GM18505 (cell line): ENCODE measurements at regions not wholly inside any gene's neighbourhood (a gene's known extent, or its start where the extent isn't known, plus 50 kb on each side); places are given as distances from the start of the nearest gene placed in this dataset.
"Not testable (repeated sequence)": the region's sequence is repeated elsewhere in the genome, so short reads cannot be mapped to it uniquely, and the experiment has no call there.

Experiments used
- ATAC-seq: cut with Tn5 transposase; IDR thresholded peaks from one replicate; pipeline ENCODE4 v1.9.1; 2021; ENCODE audit not compliant: unreplicated experiment
- POLR2A ChIP-seq: IDR thresholded peaks from 4 replicates; pipeline ENCODE4 v1.6.1; 2011; ENCODE audit warnings: borderline replicate concordance; ENCODE audit not compliant: insufficient read depth, insufficient read length; ENCODE audit errors: extremely low read depth

DNA sequence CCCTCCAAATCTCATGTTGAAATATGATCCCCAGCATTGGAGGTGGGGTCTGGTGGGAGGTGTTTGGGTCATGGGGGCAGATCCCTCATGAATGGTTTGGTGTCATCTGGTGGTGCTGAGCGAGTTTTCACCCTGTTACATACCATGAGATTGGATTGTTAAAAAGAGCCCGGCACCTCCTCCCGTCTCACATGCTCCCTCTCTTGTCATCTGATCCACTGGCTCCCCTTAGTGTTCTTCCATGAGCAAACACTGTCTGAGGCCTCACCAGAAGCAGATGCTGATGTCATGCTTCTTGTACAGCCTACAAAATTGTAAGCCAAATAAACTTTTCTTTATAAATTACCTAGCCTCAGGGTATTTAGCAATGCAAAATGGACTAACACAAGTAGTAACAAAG, 405.0 kb upstream of the SLC39A10 start:
- no peak for TF ChIP-seq POLR2A
- ATAC-seq, result no peak

DNA sequence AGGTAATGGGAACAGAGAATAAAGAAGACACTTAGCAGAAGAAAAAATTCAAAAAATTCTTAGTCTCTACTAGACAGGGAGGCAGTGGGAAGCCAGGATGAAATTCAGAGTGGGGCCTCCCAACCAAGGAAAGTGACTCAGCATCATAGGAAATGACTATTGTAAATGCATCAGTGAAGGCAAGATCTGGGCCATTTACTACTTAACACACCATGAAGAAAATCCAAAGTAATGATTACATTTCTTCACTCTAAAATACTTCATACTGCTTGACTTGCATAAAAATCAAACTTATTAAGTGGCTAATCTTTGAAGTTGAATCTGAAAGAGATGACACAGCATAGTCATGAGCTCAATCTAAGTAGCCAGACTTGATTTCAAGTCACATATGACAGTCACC, 405.8 kb upstream of the SLC39A10 start:
- TF ChIP-seq POLR2A, result no peak
- ATAC-seq, result no peak

DNA sequence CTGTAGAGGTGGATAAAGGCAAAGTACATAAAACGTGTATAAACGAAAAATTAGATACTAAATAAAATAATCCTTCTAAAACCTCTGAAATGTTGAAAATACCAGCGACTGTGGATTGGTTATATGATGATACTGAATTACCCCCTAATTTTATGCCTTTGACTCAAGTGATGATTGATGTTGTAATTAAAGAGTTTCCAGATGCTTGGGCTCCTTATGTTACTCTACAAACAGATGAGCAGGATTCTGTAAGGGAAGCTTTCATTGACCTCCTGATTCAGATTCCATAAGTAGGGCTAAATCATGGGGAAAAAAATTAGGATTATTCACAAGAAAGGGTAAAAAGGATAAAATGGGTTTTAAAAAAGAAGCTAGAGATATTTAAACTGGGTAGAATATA, 418.2 kb upstream of the SLC39A10 start:
- no peak for ATAC-seq
- no peak for TF ChIP-seq POLR2A

DNA sequence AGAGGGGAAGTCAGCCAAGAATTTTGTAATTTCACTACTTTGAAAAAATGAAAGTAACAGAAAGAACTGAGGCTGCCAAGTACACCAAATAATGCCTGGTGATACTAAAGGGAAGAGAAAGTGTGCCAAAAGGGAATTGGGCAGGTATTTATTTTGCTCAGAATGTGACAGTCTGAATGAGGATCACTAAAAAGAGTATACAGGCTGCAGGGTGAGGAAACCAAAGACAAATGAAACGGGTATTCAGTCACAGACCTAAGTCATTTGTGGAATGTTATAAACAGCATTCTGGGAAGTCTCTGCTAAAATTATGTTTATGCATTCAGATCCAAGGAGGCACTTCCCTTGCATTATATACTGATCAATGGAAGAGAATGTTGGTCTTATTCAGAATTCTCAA, 418.6 kb upstream of the SLC39A10 start:
- no peak for ATAC-seq
- TF ChIP-seq POLR2A, result no peak

DNA sequence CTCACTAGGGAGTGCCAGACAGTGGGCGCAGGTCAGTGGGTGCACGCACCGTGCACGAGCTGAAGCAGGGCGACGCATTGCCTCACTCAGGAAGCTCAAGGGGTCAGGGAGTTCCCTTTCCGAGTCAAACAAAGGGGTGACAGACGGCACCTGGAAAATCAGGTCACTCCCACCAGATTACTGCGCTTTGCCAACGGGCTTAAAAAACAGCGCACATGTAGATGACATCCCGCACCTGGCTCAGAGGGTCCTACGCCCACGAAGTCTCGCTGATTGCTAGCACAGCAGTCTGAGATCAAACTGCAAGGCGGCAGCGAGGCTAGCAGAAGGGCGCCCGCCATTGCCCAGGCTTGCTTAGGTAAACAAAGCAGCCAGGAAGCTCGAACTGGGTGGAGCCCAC, 428.5 kb upstream of the SLC39A10 start:
- not testable (repeated sequence) for ATAC-seq

DNA sequence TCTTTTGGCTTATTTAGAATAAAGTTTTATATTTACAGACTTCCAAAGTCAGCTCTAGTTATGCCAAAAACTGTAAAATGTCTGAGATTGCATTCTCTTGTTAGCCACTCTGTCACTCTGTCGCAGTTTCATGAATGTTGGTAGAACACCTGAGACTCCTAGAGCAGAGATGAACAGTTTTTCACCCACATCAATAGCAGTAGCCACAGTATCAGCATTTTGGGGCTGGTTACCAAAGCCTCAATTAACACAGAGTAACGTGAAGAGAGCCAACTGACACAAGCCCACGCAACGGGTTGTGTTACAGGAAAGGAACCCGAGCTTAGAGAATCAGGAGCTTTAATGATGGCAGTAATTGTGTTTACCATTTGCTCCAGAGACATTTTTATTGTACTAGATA, 443.0 kb upstream of the SLC39A10 start:
- no peak for TF ChIP-seq POLR2A
- no peak for ATAC-seq

DNA sequence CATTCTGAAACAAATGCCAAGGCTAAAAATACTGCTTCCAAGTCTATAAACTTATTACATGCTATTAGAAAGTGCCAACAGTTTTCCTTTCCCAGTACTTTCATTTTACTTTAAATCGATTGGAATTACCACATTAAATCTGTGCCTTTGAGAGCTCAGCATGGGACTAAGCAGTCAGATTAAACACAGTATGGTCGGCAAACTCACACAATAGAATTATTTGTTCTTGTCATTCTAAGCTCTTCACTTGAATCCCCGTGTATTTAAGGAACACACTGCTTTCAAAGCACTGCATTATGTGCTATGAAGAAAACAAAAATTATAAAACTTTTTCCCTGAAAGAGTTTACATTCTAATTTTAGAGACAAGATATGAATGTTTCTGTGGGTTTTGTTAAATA, 444.4 kb upstream of the SLC39A10 start:
- no peak for TF ChIP-seq POLR2A
- no peak for ATAC-seq

DNA sequence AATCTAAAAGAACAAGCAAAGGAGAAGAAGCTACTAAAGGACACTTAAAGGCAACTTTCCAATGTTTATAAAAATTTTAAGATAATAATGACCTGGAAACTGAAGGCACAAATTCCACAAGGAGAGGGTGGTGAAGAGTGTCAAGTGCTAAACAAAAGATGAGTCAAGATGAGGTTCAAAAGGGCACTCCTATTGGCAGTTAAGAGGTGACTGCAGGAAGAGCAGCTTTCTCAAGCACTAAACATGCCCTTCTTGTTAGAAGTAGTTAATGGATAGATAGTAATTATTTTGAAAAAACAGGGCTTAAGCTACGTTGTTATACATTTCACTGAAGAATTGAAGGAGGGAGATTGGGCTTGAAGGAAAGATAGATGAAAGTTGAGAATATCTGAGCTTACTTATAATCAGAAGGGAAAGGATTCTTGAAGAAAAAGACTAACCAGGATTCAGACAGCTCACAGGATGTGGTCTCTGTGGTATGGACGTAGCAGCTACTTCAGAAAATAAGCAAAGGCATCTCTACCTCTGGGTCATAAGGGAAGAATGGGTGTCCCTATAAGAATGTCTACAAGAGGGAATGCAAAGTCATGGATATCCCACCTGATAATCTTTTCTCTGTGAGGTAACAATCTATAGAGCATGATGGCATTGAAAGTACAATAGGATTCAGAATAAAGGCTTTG, 454.7 kb upstream of the SLC39A10 start:
- no peak for ATAC-seq
- TF ChIP-seq POLR2A, result no peak

DNA sequence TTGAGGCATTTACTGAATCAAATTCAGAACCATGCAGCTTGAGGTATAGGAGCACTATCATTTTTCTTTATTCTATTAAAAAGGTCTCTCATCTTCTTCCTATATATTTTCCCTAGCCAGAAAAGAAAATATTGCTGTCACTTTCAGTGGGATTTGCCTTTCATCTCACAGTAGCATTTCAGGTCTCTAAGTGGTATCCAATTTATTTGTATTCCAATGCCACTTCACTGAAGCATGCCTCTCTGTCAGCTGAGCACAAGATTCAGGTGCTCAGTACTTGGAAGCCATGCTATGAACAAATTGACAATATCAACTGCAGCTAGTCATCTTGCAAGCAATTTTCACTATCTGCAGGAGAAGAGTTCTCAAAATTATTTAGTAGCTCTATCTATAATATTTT, 457.2 kb upstream of the SLC39A10 start:
- no peak for ATAC-seq
- TF ChIP-seq POLR2A, result no peak

DNA sequence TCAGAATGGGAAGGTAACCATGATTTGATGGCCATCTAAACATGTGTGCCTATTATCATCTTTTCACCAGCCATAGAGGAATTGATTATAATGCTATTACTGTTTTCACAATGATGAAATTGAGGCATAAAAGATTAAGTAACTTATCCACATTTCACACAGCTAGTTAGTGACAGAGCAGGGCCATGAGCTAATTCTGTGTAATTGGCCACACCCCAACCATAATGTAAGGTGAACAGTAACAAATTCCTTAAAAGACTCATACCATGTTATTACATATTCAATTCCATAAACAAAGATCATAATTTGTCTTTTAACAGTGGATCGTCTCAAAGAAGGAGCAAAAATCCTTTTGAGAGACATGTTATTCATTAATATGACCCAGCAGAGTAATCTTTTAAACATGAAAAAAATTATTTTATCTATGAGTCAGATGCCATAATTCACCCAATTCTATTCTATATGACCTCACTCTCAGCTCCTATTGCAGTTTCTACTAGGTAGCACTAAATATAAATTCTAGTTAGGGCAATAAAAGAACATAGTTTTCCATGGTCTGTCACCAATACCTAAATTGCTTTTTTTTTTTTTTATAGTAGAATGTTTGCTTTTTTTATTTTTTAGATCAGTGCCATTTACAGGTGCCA, 475.8 kb upstream of the SLC39A10 start:
- TF ChIP-seq POLR2A, result no peak
- ATAC-seq, result no peak

DNA sequence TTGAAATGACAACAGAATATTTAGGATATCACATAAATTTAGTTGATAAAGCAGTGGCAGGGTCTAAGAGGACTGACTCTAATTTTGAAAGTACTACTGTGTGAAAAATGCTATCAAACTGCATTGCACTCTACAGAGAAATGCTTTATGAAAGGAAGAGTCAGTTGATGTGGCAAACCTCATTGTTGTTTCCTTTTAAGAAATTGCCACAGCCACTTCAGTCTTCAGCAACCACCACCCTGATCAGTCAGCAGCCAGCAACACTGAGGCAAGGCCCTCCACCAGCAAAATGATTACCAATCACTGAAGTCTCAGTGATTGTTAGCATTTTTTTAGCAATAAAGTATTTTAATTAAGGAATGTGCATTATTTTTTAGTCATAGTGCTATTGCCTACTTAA, 488.7 kb upstream of the SLC39A10 start:
- TF ChIP-seq POLR2A, result no peak
- ATAC-seq, result no peak

DNA sequence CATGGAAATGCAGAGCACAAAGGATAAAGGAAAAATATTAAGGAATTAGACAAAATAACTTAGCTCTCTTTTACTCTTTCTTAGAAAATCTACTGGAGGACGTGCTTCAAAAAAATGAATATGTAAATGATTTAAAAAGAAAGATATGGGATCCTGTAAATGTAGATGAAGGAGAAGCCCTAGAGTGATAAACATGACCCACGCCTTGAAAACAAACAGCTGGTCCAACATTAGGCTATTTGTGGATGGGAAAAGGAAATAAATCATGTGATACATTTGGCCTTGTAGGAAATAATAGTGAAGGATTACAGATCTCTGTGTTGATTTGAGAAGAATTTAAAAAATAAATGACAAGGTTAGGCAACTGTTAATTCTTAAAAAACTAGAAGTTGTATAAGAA, 492.1 kb upstream of the SLC39A10 start:
- TF ChIP-seq POLR2A, result no peak
- no peak for ATAC-seq

DNA sequence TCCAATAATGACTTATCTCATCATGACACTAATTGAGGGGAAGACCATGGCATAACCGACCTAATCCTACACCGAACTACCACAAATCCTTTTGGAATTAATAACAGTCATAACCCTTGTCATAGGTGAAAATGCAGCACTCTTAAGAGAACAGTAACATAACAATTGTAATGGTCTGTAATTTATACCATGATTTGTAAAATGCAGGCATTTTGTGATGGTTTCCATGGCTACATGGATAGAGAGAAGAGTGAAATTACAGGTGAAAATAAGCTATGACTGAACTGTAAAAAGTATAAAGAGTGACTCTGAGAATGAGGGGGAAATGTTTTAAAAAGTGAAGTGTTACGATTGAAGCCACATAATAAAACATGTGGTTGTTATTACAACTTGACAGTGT, 494.1 kb upstream of the SLC39A10 start:
- no peak for ATAC-seq
- no peak for TF ChIP-seq POLR2A

DNA sequence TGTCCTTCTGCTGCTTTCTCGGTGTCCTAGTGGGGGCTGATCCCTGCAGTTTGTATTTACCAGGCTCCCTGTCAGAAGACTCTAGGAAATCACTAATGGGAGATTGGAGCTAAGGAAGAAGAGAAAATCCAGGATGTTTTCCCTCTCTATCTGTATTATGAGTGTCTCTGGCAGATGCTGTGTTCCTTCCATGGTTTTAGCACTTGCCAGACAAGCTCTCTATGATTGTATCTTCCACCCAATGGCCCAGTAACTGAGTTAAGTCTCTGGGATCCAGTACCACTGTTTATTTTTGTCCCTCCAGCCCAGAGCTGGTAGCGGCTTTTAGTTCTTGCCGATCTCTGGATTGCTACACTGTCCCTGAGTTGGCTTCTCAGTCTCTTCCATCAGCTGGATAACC, 494.8 kb upstream of the SLC39A10 start:
- no peak for TF ChIP-seq POLR2A
- no peak for ATAC-seq

DNA sequence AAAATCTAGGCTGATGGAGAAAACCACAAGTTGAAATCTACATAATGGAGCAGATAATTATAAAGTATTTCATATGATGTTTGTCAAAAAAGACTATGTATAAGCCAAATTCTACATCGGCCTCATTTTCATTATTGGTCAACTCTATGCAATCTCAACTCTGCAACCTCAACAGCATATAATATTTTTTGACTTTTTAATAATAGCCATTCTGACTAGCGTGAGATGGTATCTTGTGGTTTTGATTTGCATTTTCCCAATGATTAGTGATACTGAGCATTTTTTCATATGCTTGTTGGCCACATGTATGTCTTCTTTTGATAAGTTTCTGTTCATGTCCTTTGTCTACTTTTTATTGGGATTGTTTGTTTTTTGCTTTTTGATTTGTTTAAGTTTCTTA, 496.1 kb upstream of the SLC39A10 start:
- no peak for TF ChIP-seq POLR2A
- ATAC-seq, result no peak
